ENCODE measurements at regions not wholly inside any gene's neighbourhood (a gene's known extent, or its start where the extent isn't known, plus 50 kb on each side); places are given as distances from the start of the nearest gene placed in this dataset.

- TF ChIP-seq CTCF (IDR thresholded peaks at IDR 0.05; ENCODE audit: low read depth, low read length, missing control alignments) = no peak
- in situ Hi-C loops (cut with HindIII; ENCODE audit: low sequenced_read_pairs) = no loop called here
- H3K4me3 ChIP-seq (ENCODE audit: low read depth, low read length) = no peak overlapping the region
- DNase-seq (ENCODE audit: low read depth) = no peak
These were observed 82.9 kb downstream of the ARRDC4 start for GRCh38 chr15:98043160-98044014.

GRCh38 chr15:98051734-98052133, 91.2 kb downstream of the ARRDC4 start:
- TF ChIP-seq CTCF (IDR thresholded peaks at IDR 0.05; ENCODE audit: low read depth, low read length, missing control alignments) = no peak
- DNase-seq (ENCODE audit: low read depth) = no peak
- in situ Hi-C loops (cut with HindIII; ENCODE audit: low sequenced_read_pairs) = no loop called here
- H3K4me3 ChIP-seq (ENCODE audit: low read depth, low read length) = no peak overlapping the region

- DNase-seq (ENCODE audit: low read depth) = no peak
- in situ Hi-C loops (cut with HindIII; ENCODE audit: low sequenced_read_pairs) = no loop called here
- H3K4me3 ChIP-seq (ENCODE audit: low read depth, low read length) = no peak overlapping the region
- no peak for TF ChIP-seq CTCF (IDR thresholded peaks at IDR 0.05; ENCODE audit: low read depth, low read length, missing control alignments)
These were observed 97.0 kb downstream of the ARRDC4 start for GRCh38 chr15:98057453-98057852.

- no peak for DNase-seq (ENCODE audit: low read depth)
- in situ Hi-C loops (cut with HindIII; ENCODE audit: low sequenced_read_pairs) = no loop called here
- H3K4me3 ChIP-seq (ENCODE audit: low read depth, low read length) = no peak overlapping the region
- no peak for TF ChIP-seq CTCF (IDR thresholded peaks at IDR 0.05; ENCODE audit: low read depth, low read length, missing control alignments)
These were observed 102.4 kb downstream of the ARRDC4 start for GRCh38 chr15:98062869-98063268.

GRCh38 chr15:98063315-98063714, 102.8 kb downstream of the ARRDC4 start:
- in situ Hi-C loops (cut with HindIII; ENCODE audit: low sequenced_read_pairs) = no loop called here
- no peak overlapping the region for H3K4me3 ChIP-seq (ENCODE audit: low read depth, low read length)
- DNase-seq (ENCODE audit: low read depth) = no peak
- TF ChIP-seq CTCF (IDR thresholded peaks at IDR 0.05; ENCODE audit: low read depth, low read length, missing control alignments) = no peak

GRCh38 chr15:98063871-98064270, 103.4 kb downstream of the ARRDC4 start:
- H3K4me3 ChIP-seq (ENCODE audit: low read depth, low read length) = no peak overlapping the region
- DNase-seq (ENCODE audit: low read depth) = no peak
- in situ Hi-C loops (cut with HindIII; ENCODE audit: low sequenced_read_pairs) = no loop called here
- no peak for TF ChIP-seq CTCF (IDR thresholded peaks at IDR 0.05; ENCODE audit: low read depth, low read length, missing control alignments)
